ENCODE measurements at regions not wholly inside any gene's neighbourhood (a gene's known extent, or its start where the extent isn't known, plus 50 kb on each side); places are given as distances from the start of the nearest gene placed in this dataset.

DNA sequence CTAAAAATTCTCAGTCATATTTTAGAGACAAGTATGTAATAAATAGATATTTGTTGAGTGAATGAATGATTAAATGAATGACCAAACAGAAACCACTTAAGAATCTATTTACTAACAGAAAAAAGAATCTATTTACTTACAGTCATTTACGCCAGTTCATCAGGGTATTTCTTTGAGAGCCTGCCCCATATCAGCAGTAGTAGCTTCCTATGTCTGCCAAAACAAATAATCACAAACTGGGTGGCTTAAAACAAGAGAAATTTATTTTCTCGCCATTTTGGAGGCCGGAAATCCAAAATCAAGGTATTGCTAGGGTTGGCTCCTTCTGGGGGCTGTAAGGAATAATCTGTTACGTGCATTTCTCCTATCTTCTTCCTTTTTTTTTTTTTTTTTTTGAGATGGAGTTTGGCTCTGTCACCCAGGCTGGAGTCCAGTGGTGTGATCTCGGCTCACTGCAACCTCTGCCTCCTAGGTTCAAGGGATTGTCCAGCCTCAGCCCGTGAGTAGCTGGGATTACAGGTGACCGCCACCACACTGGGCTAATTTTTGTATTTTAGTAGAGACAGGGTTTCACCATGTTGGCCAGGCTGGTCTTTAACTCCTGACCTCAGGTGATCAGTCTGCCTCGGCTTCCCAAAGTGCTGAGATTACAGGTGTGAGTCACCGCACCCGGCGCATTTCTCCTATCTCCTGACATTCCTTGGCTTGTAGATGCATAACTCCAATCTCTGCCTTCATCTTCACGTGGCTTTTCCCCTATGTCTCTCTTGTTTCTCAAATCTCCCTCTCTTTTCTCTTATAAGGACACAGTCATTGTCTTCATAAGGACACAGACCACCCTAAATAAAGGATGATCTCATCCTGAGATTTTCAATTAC lies 65.2 kb upstream of the SPPL2A start:
- no peak for TF ChIP-seq POLR2A (IDR thresholded peaks at IDR 0.05; ENCODE audit: low read depth, low read length)
- TF ChIP-seq POLR2AphosphoS5 (IDR thresholded peaks at IDR 0.05; ENCODE audit: low read depth, low read length) = no peak
- TF ChIP-seq SPI1 (IDR thresholded peaks at IDR 0.05; ENCODE audit: low read depth, low read length) = no peak
- no peak for TF ChIP-seq TAF1 (IDR thresholded peaks at IDR 0.05; ENCODE audit: low read depth, low read length)
- TF ChIP-seq PAX5 (IDR thresholded peaks at IDR 0.05; ENCODE audit: insufficient read depth, low read length, severe bottlenecking) = no peak
- TF ChIP-seq POU2F2 (IDR thresholded peaks at IDR 0.05; ENCODE audit: low read depth, low read length) = no peak

All from GM12891 (cell line).